NCI-H187 (cell line): ENCODE measurements at regions not wholly inside any gene's neighbourhood (a gene's known extent, or its start where the extent isn't known, plus 50 kb on each side); places are given as distances from the start of the nearest gene placed in this dataset.
"Not testable (repeated sequence)": the region's sequence is repeated elsewhere in the genome, so short reads cannot be mapped to it uniquely, and the experiment has no call there.

Experiments
- DNase-seq, 2 experiments: peaks; one replicate each; lab custom pipeline; 2025; lab: John Stamatoyannopoulos, UW

DNA sequence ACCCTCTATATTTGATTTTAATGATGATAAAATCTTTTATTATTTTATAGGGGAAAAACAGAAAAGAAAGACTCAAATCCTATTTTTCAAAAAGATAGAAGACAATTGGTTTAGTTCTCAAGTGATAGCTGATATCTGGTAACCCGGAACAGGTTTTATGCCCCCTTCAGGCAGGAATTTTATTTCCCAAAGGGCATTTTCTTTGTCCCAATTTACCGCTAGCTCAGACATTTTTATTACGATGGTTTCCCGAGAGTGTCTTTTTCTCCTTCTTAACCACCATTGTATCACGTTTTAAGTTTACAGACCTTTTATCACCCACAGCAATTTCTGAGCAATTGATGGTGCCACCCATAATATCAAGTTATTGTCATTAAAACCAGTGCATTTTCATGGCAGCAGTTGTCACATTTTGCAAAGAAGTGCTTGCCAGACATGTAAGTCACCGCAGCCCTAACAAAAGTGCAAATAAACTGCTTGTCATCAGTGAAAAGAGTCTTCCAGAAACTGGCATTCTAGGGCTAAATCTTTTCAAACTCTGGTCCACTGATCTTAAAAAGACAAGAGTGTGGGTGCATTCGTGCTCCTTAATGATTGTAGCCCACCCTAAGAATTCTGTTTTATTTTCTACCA is 204.8 kb upstream of the VCX start:
- DNase-seq, result no peak

GRCh38 chrX:7637066-7637465 is 205.9 kb upstream of the VCX start:
- no peak for DNase-seq

DNA sequence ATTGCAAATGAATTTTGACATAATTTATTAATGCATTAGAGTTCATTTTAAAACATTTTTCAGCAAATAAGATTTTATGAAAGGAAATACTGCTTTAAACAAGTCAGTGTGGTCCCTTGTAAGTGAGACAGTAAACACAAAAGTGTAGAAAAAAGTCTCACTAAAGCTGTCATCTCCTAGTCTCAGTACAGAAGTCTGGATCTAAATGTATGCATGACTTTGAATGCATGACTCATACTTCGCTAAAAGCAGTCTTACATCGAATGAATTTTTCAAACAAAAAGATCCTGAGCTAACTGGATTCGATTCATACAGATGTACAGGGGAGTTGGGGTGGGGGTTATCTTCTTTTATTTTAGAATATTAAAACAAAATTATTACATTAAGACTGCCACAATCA is 207.4 kb upstream of the VCX start:
- DNase-seq, result no peak

- no peak for DNase-seq
These were observed 222.4 kb upstream of the VCX start for GRCh38 chrX:7620560-7620959.

GRCh38 chrX:7617994-7618393 is 225.0 kb upstream of the VCX start:
- DNase-seq, result no peak

DNA sequence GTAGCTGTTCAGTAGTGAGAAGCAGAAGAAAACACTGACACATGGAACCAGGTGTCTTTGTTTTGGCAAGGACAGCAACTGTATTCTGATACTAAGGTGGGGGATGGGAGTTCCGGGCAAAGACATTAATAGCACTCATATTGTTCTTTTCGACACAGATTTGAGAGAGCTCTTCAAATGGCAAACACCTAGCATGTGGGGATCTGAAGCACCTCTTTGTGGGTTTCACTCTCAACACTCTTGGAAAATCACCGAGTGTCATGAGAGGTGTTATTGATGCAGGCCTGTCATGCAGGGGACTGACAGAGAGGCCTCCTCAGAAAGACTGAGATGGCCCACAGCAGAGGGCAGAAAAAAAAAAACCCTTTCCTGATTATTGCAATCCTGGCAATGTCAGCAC is 228.4 kb upstream of the VCX start:
- DNase-seq, result peak; percentile 29 to 78

- not testable (repeated sequence) for DNase-seq
These were observed 234.3 kb upstream of the VCX start for GRCh38 chrX:7608625-7609024.

GRCh38 chrX:7606039-7606652 is 236.8 kb upstream of the VCX start:
- no peak for DNase-seq

- no peak for DNase-seq
These were observed 239.6 kb upstream of the VCX start for GRCh38 chrX:7603387-7603786.

DNA sequence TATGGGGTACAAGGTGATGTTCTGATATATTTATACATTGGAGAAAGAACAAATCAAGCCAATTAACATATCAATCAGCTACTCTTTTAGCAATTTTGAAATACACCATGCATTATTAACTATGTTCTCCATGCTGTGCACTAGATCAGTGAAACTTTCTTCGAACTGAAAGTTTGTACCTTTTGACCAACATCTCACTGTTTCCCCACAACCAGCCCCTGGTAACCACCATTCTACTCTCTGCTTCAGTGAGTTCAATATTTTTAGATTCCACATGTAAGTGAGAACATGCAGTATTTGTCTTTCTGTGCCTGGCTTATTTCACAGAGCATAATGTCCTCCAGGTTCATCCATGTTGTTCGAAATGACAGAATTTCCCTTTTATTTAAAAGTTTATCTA is 246.1 kb upstream of the VCX start:
- DNase-seq, result no peak

DNA sequence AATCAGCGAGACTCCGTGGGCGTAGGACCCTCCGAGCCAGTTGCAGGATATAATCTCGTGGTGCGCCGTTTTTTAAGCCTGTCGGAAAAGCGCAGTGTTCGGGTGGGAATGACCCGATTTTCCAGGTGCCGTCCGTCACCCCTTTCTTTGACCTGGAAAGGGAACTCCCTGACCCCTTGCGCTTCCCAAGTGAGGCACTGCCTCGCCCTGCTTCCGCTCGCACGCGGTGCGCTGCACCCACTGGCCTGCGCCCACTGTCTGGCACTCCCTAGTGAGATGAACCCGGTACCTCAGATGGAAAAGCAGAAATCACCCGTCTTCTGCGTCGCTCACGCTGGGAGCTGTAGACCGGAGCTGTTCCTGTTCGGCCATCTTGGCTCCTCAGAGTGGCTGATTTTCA is 249.6 kb upstream of the VCX start:
- not testable (repeated sequence) for DNase-seq

DNA sequence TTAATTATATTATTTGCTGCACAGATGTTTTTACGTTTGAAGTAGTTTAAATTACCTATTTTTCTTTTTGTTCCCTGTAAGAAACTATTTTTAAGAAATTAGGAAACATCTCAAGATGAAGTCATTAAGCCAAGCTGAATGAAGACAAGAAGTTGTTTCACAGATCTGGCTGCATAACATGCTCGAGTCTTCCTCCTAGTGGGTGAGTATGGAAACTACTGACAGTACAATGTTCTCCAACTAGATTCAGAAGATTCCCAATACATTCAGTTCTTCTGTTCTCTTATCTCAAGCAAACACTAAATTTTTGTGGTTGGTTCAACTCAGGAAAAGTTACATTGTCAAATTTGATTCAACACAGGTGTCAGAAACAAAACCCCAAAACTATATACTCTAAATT is 256.8 kb upstream of the VCX start:
- DNase-seq, result no peak

GRCh38 chrX:7582191-7582590 is 260.8 kb upstream of the VCX start:
- DNase-seq, result no peak

DNA sequence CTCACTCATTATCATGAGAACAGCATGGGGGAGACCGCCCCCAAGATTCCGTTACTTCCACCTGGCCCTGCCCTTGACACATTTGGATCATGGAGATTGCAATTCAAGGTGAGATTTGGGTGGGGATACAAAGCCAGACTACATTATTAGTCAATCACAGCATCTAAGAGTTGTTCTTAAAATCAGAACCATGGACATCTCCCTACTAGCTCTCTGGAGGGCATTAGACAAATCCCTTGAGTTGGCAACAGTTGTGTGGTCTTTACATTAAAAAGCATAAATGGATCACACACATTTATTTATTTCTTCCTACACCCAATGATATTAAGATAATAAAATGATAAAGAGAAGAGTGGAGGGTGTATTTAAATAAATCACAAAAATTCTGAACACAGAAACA is 262.8 kb upstream of the VCX start:
- no peak for DNase-seq

GRCh38 chrX:7574325-7574724 is 268.6 kb upstream of the VCX start:
- no peak for DNase-seq

GRCh38 chrX:7570432-7571029 is 272.4 kb upstream of the VCX start:
- no peak for DNase-seq

DNA sequence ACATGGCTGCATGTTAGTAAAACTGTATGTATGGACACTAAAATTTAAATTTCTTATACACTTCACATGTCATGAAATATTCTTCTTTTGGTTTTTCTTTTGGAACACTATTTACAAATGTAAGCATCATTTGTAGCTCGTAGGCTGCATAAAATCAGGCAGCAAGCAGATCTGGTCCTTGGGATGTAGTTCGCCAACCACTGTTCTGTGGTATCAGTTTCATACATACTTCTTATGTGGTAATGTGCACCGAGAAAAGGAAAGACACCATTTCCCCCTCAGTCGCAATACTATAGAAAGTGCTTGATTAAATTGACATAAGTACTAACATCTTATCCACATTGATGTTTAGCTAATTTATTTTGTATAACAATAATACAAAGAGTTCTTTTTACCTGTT is 274.4 kb upstream of the VCX start:
- no peak for DNase-seq

DNA sequence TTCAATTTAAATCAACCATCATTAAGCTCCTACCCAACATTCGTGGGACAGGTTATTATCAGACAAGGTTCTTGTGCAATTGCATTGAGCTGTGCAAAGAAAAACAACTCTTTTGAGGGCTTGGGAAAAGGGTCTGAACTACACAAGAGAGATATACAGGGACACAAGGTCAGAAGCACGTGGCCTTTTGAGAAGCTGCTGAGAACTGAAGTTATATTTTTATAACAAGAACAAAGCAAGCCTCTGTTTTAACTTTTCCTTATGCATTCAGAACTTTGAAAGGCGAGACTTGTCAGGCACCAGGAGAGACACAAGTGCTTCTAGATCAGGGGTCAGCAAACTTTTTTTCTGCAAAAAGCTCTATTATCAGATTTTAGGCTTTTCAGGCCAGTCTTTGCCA is 274.8 kb upstream of the VCX start:
- DNase-seq, result no peak

GRCh38 chrX:7552760-7553159 is 290.2 kb upstream of the VCX start:
- DNase-seq, result no peak

- DNase-seq, result no peak
These were observed 296.4 kb upstream of the VCX start for GRCh38 chrX:7546551-7547080.

GRCh38 chrX:7545564-7545963 is 297.4 kb upstream of the VCX start:
- DNase-seq, result no peak

DNA sequence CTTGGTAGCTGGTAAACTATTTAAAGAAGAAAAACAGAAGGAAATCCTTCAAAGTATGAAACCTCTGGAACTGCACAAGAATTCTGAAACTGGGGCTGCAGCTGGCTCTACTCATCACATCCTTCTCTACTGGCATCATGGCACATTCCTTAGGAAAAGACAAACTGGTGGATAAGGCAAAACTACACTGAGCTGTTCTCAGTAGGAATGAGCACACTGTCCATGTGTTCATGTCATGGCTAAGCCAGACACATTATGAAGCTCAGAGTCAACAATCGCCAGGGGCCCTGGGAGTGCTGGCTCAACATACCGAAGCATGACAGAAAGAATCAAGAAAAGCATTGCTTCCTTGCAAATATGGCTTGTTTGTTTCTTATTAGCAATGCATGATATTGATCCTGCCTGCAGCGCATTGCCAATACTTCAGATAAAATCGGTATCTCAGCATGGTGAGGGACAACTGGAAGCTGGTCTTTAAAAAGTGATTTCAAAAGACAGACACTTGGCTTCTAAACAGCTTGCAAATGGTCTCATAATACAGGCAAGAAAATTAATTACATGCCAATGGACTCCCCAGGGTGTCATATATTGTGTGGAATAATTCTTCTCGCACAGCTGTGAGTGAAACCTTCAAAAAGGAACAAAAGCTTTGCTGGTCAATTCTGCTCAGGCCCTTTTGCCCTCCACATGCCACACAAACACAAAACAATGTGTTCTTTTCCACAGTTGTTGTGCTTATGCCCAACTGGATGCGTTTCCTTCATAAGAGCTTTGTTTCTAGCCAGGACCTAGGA is 300.2 kb upstream of the VCX start:
- DNase-seq, result no peak

GRCh38 chrX:7522860-7523259 is 320.1 kb upstream of the VCX start:
- no peak for DNase-seq
